IgD-negative memory B cell (primary cell): ENCODE measurements at regions not wholly inside any gene's neighbourhood (a gene's known extent, or its start where the extent isn't known, plus 50 kb on each side); places are given as distances from the start of the nearest gene placed in this dataset.

ENCODE experiments used
- H3K27ac Mint-ChIP-seq, 3 donors: one replicate each; pipeline ENCODE4 v1.8.0; 2020 to 2022; ENCODE audit warnings: mild to moderate bottlenecking in 3 of 3, mixed read lengths in 3 of 3, moderate library complexity in 1 of 3
- H3K27me3 Mint-ChIP-seq: one replicate; pipeline ENCODE4 v1.8.0; 2021; ENCODE audit warnings: mixed read lengths
- H3K36me3 Mint-ChIP-seq: one replicate; pipeline ENCODE4 v1.8.0; 2020; ENCODE audit warnings: mild to moderate bottlenecking, mixed read lengths
- H3K4me1 Mint-ChIP-seq, 3 donors: one replicate each; pipeline ENCODE4 v1.8.0; 2020 to 2022; ENCODE audit warnings: mixed read lengths in 3 of 3, mild to moderate bottlenecking in 1 of 3
- H3K4me3 Mint-ChIP-seq, 4 donors: one replicate each; pipeline ENCODE4 v1.8.0; 2020 to 2022; ENCODE audit warnings: mild to moderate bottlenecking in 4 of 4, mixed read lengths in 4 of 4, moderate library complexity in 3 of 4
- H3K9me3 Mint-ChIP-seq, 3 donors: one replicate each; pipeline ENCODE4 v1.8.0; 2020 to 2021; ENCODE audit warnings: mixed read lengths in 3 of 3, mild to moderate bottlenecking in 1 of 3

- H3K27ac Mint-ChIP-seq: no peak overlapping the region
- H3K4me1 Mint-ChIP-seq: peaks cover 0 to 3% (median 0%) of the 10 kb centered on the region in 3 donors
- no peak overlapping the region for H3K4me3 Mint-ChIP-seq
- peaks cover 7% of the 10 kb centered on the region for H3K27me3 Mint-ChIP-seq
- peaks cover 3% of the 10 kb centered on the region for H3K36me3 Mint-ChIP-seq
- peaks cover 0 to 16% (median 0%) of the 10 kb centered on the region in 3 donors for H3K9me3 Mint-ChIP-seq
These were observed 171.5 kb upstream of the SIX2 start for GRCh38 chr2:45180779-45181178.

- Mint-ChIP-seq H3K4me1 (peaks cover 0 to 3% (median 0%) of the 10 kb centered on the region in 3 donors), H3K36me3 (peaks cover 4% of the 10 kb centered on the region), H3K9me3 (peaks cover 0 to 16% (median 0%) of the 10 kb centered on the region in 3 donors), H3K27me3 (peaks cover 10% of the 10 kb centered on the region), H3K4me3 (no peak overlapping the region), H3K27ac (no peak overlapping the region)
These were observed 170.9 kb upstream of the SIX2 start for GRCh38 chr2:45180033-45180746.

GRCh38 chr2:45178854-45179253 is 169.6 kb upstream of the SIX2 start:
- H3K27me3 Mint-ChIP-seq: peaks cover 7% of the 10 kb centered on the region
- peaks cover 0 to 3% (median 0%) of the 10 kb centered on the region in 3 donors for H3K4me1 Mint-ChIP-seq
- no peak overlapping the region for H3K4me3 Mint-ChIP-seq
- peak overlapping the region in 1 of 3 donors; percentile 16 for H3K27ac Mint-ChIP-seq
- peaks cover 0 to 16% (median 0%) of the 10 kb centered on the region in 3 donors for H3K9me3 Mint-ChIP-seq
- H3K36me3 Mint-ChIP-seq: peaks cover 5% of the 10 kb centered on the region

GRCh38 chr2:45178359-45178758 is 169.1 kb upstream of the SIX2 start:
- Mint-ChIP-seq H3K9me3 (peaks cover 0 to 16% (median 0%) of the 10 kb centered on the region in 3 donors), H3K4me3 (no peak overlapping the region), H3K27me3 (peaks cover 7% of the 10 kb centered on the region), H3K36me3 (peaks cover 6% of the 10 kb centered on the region), H3K27ac (no peak overlapping the region), H3K4me1 (peaks cover 0 to 3% (median 0%) of the 10 kb centered on the region in 3 donors)

- Mint-ChIP-seq H3K27me3 (peaks cover 9% of the 10 kb centered on the region), H3K4me3 (no peak overlapping the region), H3K4me1 (peaks cover 0 to 3% (median 0%) of the 10 kb centered on the region in 3 donors)
These were observed 168.6 kb upstream of the SIX2 start for GRCh38 chr2:45177870-45178269.

GRCh38 chr2:45176390-45176789 is 167.1 kb upstream of the SIX2 start:
- Mint-ChIP-seq H3K27me3 (peaks cover 16% of the 10 kb centered on the region), H3K36me3 (peaks cover 3% of the 10 kb centered on the region), H3K4me3 (no peak overlapping the region), H3K27ac (no peak overlapping the region), H3K9me3 (peaks cover 0 to 16% (median 0%) of the 10 kb centered on the region in 3 donors), H3K4me1 (peaks cover 0 to 3% (median 0%) of the 10 kb centered on the region in 3 donors)

More at GRCh38 chr2:45177870-45178269, 168.6 kb upstream of the SIX2 start:
- Mint-ChIP-seq H3K27ac (no peak overlapping the region), H3K36me3 (peaks cover 6% of the 10 kb centered on the region), H3K9me3 (peaks cover 0 to 16% (median 0%) of the 10 kb centered on the region in 3 donors)

GRCh38 chr2:45173513-45173912 is 164.3 kb upstream of the SIX2 start:
- H3K4me3 Mint-ChIP-seq: no peak overlapping the region
- peaks cover 28% of the 10 kb centered on the region for H3K27me3 Mint-ChIP-seq
- H3K36me3 Mint-ChIP-seq: peaks cover 3% of the 10 kb centered on the region
- H3K9me3 Mint-ChIP-seq: peaks cover 0 to 12% (median 0%) of the 10 kb centered on the region in 3 donors
- H3K4me1 Mint-ChIP-seq: peaks cover 0 to 5% (median 2%) of the 10 kb centered on the region in 3 donors
- no peak overlapping the region for H3K27ac Mint-ChIP-seq

GRCh38 chr2:45172760-45173392 is 163.6 kb upstream of the SIX2 start:
- Mint-ChIP-seq H3K36me3 (peaks cover 3% of the 10 kb centered on the region), H3K4me1 (peaks cover 0 to 7% (median 4%) of the 10 kb centered on the region in 3 donors), H3K4me3 (no peak overlapping the region), H3K27ac (no peak overlapping the region), H3K9me3 (peaks cover 0 to 12% (median 0%) of the 10 kb centered on the region in 3 donors), H3K27me3 (peaks cover 34% of the 10 kb centered on the region)

GRCh38 chr2:45172142-45172541 is 162.9 kb upstream of the SIX2 start:
- peaks cover 36% of the 10 kb centered on the region for H3K27me3 Mint-ChIP-seq
- H3K36me3 Mint-ChIP-seq: peaks cover 3% of the 10 kb centered on the region
- H3K4me1 Mint-ChIP-seq: peaks cover 0 to 4% (median 4%) of the 10 kb centered on the region in 3 donors
- H3K9me3 Mint-ChIP-seq: peaks cover 0 to 7% (median 0%) of the 10 kb centered on the region in 3 donors
- no peak overlapping the region for H3K4me3 Mint-ChIP-seq
- H3K27ac Mint-ChIP-seq: no peak overlapping the region

- H3K27me3 Mint-ChIP-seq: peaks cover 41% of the 10 kb centered on the region
These were observed 161.9 kb upstream of the SIX2 start for GRCh38 chr2:45171136-45171501.

GRCh38 chr2:45170191-45171135 is 161.2 kb upstream of the SIX2 start:
- Mint-ChIP-seq H3K4me3 (peak overlapping the region in 1 of 4 donors; percentile 69), H3K9me3 (no peaks in the 10 kb centered on the region), H3K27ac (no peak overlapping the region), H3K36me3 (peaks cover 3% of the 10 kb centered on the region), H3K4me1 (peaks cover 0 to 4% (median 4%) of the 10 kb centered on the region in 3 donors), H3K27me3 (peaks cover 45% of the 10 kb centered on the region)

More at GRCh38 chr2:45171136-45171501, 161.9 kb upstream of the SIX2 start:
- H3K27ac Mint-ChIP-seq: no peak overlapping the region
- H3K9me3 Mint-ChIP-seq: no peaks in the 10 kb centered on the region
- peaks cover 0 to 4% (median 4%) of the 10 kb centered on the region in 3 donors for H3K4me1 Mint-ChIP-seq
- H3K4me3 Mint-ChIP-seq: peak overlapping the region in 1 of 4 donors; percentile 69
- H3K36me3 Mint-ChIP-seq: peaks cover 3% of the 10 kb centered on the region

- Mint-ChIP-seq H3K9me3 (no peaks in the 10 kb centered on the region), H3K4me3 (peak overlapping the region in 3 of 4 donors; percentile 59 to 82 (median 79)), H3K4me1 (peaks cover 0 to 4% (median 4%) of the 10 kb centered on the region in 3 donors), H3K27me3 (peaks cover 41% of the 10 kb centered on the region), H3K36me3 (peaks cover 2% of the 10 kb centered on the region), H3K27ac (no peak overlapping the region)
These were observed 160.3 kb upstream of the SIX2 start for GRCh38 chr2:45169339-45170190.

- H3K4me3 Mint-ChIP-seq: peak overlapping the region in 3 of 4 donors; percentile 73 to 91 (median 79)
- peaks cover 0 to 4% (median 4%) of the 10 kb centered on the region in 3 donors for H3K4me1 Mint-ChIP-seq
- no peaks in the 10 kb centered on the region for H3K9me3 Mint-ChIP-seq
- no peak overlapping the region for H3K27ac Mint-ChIP-seq
- H3K27me3 Mint-ChIP-seq: peaks cover 41% of the 10 kb centered on the region
- peaks cover under 1% of the 10 kb centered on the region for H3K36me3 Mint-ChIP-seq
These were observed 159.6 kb upstream of the SIX2 start for GRCh38 chr2:45168711-45169338.
